GM12878 (cell line): ENCODE measurements at regions not wholly inside any gene's neighbourhood (a gene's known extent, or its start where the extent isn't known, plus 50 kb on each side); places are given as distances from the start of the nearest gene placed in this dataset.

Experiments
- ATAC-seq: fragments of 200-7000 bp; cut with Tn5 transposase; 3 replicates; pipeline ENCODE4 v1.9.1; 2020; ENCODE audit warnings: mild to moderate bottlenecking, moderate library complexity
- BruUV-seq: library from RNA; stranded (reverse); fragments of 400-500 nt; replicated peaks from 2 replicates; lab custom pipeline; 2021; lab: Mats Ljungman, UMichigan
- CTCF ChIA-PET: fragments of 300-600 bp; sonication (Branson Sonifier 250); formaldehyde crosslinking; extraction: SDS; loops from one replicate; lab custom pipeline; 2021; ENCODE audit warnings: inconsistent platforms; lab: Yijun Ruan, JAX
- POLR2A ChIA-PET: fragments of 350-600 bp; formaldehyde crosslinking; extraction: SDS; loops from one replicate; lab custom pipeline; 2021; ENCODE audit warnings: inconsistent platforms; lab: Charles Lee
- RAD21 ChIA-PET: fragments of 300-600 bp; sonication (Branson Sonifier 250); formaldehyde crosslinking; loops from one replicate; lab custom pipeline; 2023; ENCODE audit warnings: antibody characterized with exemption; ENCODE audit not compliant: unreplicated experiment; lab: Charles Lee
- SMC1A ChIA-PET: fragments of 300-600 bp; sonication (Branson Sonifier 250); formaldehyde crosslinking; loops from one replicate; lab custom pipeline; 2023; ENCODE audit not compliant: unreplicated experiment, uncharacterized antibody; lab: Charles Lee
- DNase-seq: peaks from one replicate; pipeline ENCODE4 v3.0.0-alpha.2; 2011; ENCODE audit warnings: low read depth, low spot score
- FAIRE-seq: peaks from 3 replicates; lab custom pipeline; 2011; peaks lifted over from hg19 to GRCh38; lab: Jason Lieb, UNC
- H2AFZ ChIP-seq: 2 replicates; pipeline ENCODE4 v1.6.0; 2011; ENCODE audit warnings: low read depth, low read length, control low read depth; ENCODE audit not compliant: control insufficient read depth
- H3K27ac ChIP-seq: 2 replicates; pipeline ENCODE4 v1.5.1; 2011; ENCODE audit warnings: control low read depth; ENCODE audit not compliant: control insufficient read depth, insufficient read depth
- H3K27me3 ChIP-seq, 2 experiments: replicated peaks in 1 of 2; 2 replicates each; pipeline versions ENCODE4 v1.6.0 to v1.6.1; 2011; ENCODE audit warnings: low read length in 1 of 2; ENCODE audit not compliant: control insufficient read depth in 2 of 2, insufficient read depth in 2 of 2
- H3K36me3 ChIP-seq, 2 experiments: 2 replicates each; pipeline ENCODE4 v1.5.1; 2011; ENCODE audit warnings: low read length in 1 of 2; ENCODE audit not compliant: control insufficient read depth in 2 of 2, insufficient read depth in 2 of 2
- H3K4me1 ChIP-seq: 2 replicates; pipeline ENCODE4 v1.6.1; 2011; ENCODE audit warnings: mild to moderate bottlenecking, low read length, moderate library complexity, mixed read lengths; ENCODE audit not compliant: control insufficient read depth, insufficient read depth
- H3K4me2 ChIP-seq: 2 replicates; pipeline ENCODE4 v1.6.0; 2011; ENCODE audit warnings: control low read depth; ENCODE audit not compliant: control insufficient read depth, insufficient read depth
- H3K4me3 ChIP-seq: fragments of 200-600 bp; sonication (generic); 2 replicates; pipeline ENCODE4 v1.5.1; 2016
- H3K79me2 ChIP-seq: 2 replicates; pipeline ENCODE4 v1.6.0; 2011; ENCODE audit warnings: low read length; ENCODE audit not compliant: control insufficient read depth, insufficient read depth
- H3K9ac ChIP-seq: 2 replicates; pipeline ENCODE4 v1.8.0; 2011; ENCODE audit warnings: low read length, control low read depth, mixed read lengths; ENCODE audit not compliant: control insufficient read depth, insufficient read depth
- H3K9me3 ChIP-seq: replicated peaks from 3 replicates; pipeline ENCODE4 v1.5.1; 2011; ENCODE audit warnings: mild to moderate bottlenecking, low read length; ENCODE audit not compliant: control insufficient read depth, insufficient read depth
- H4K20me1 ChIP-seq: 2 replicates; pipeline ENCODE4 v1.6.0; 2011; ENCODE audit not compliant: control insufficient read depth, insufficient read depth
- ATF2 ChIP-seq: IDR thresholded peaks from 2 replicates; pipeline ENCODE4 v1.6.1; 2012; ENCODE audit warnings: low read length, inconsistent platforms
- EED ChIP-seq: sonication (generic); IDR thresholded peaks from 2 replicates; pipeline ENCODE4 v1.6.1; 2016; ENCODE audit warnings: antibody characterized with exemption, low read depth
- JUND ChIP-seq: IDR thresholded peaks from 2 replicates; pipeline ENCODE4 v1.6.1; 2012; ENCODE audit warnings: low read depth, mild to moderate bottlenecking, low read length, improper control_type of control experiment, moderate library complexity
- KAT2A ChIP-seq: conservative IDR thresholded peaks from 2 replicates; pipeline ENCODE4 v1.6.1; 2011; ENCODE audit warnings: low read depth, low read length; ENCODE audit not compliant: control insufficient read depth
- NBN ChIP-seq: fragments of 450-650 bp; IDR thresholded peaks from 2 replicates; pipeline ENCODE4 v1.6.1; 2016
- SP1 ChIP-seq: IDR thresholded peaks from one replicate; pipeline ENCODE4 v1.6.1; 2011; ENCODE audit warnings: low read depth, low read length
- SUZ12 ChIP-seq: fragments of 200-600 bp; sonication (generic); IDR thresholded peaks from one replicate; pipeline ENCODE4 v1.6.1; 2018; ENCODE audit warnings: antibody characterized with exemption, mild to moderate bottlenecking; ENCODE audit not compliant: unreplicated experiment
- ZNF207 ChIP-seq: fragments of 450-650 bp; IDR thresholded peaks from 2 replicates; pipeline ENCODE4 v1.6.1; 2014; ENCODE audit warnings: antibody characterized with exemption, mild to moderate bottlenecking, borderline replicate concordance
- WGBS: methylation state at CpG from one replicate; pipeline ENCODE4 v1.1.6; 2016; ENCODE audit warnings: low lambda C conversion rate; ENCODE audit not compliant: insufficient replicate concordance, insufficient coverage; ENCODE audit errors: missing lambda C conversion rate; 5-methylcytosine and 5-hydroxymethylcytosine counted together
- in situ Hi-C: fragments of 300-500 bp; cut with MboI; formaldehyde crosslinking; loops from 9 replicates; pipeline ENCODE4 v1.14.3; 2018; ENCODE audit warnings: mixed read lengths
- intact Hi-C: fragments of 100-400 bp; cut with micrococcal nuclease; formaldehyde crosslinking; loops from one replicate; pipeline ENCODE4 v1.14.2; 2022; ENCODE audit not compliant: unreplicated experiment
- TF ChIP-seq, protein P1 (sequence below): fragments of 450-650 bp; IDR thresholded peaks from 2 replicates; pipeline ENCODE4 v1.6.1; 2017; ENCODE audit warnings: low read depth, mild to moderate bottlenecking, moderate library complexity

DNA sequence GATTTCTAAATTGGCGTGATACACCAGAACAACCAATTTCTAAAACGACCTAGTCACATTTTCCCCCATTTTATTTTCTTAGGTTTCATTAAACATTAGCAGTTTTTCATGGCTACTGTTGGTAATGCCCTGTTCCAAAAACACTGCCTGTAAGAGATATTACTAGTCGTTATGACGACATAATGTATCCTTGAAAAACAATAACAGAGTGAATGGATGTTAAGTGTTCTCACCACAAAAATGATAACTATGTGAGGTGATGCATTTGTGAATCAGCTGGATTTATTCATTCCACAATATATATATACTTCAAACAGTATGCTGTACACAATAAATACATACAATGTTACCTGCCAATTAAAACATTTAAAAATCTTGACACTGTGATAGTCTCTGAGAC is 1147.6 kb upstream of the PCDH10 start:
- in situ Hi-C loops (no loop called here), intact Hi-C loops (no loop called here)
- Histone ChIP-seq H3K79me2 (no peaks in the 10 kb centered on the region), H3K9ac (no peak overlapping the region), H3K36me3 (no peaks in the 10 kb centered on the region), H3K4me3 (no peak overlapping the region), H3K4me2 (no peak overlapping the region), H3K4me1 (no peaks in the 10 kb centered on the region), H3K27me3 (no peaks in the 10 kb centered on the region), H2AFZ (no peak overlapping the region), H3K9me3 (no peaks in the 10 kb centered on the region), H3K27ac (no peak overlapping the region), H4K20me1 (no peaks in the 10 kb centered on the region)
- ATAC-seq (no peak), DNase-seq (no peak), FAIRE-seq (no peak)
- CTCF ChIA-PET, result no interaction called here
- TF ChIP-seq SUZ12 (no peak), JUND (no peak), SP1 (no peak), ZNF207 (no peak), ATF2 (no peak), KAT2A (no peak), EED (no peak), NBN (no peak)
- TF ChIP-seq, protein P1, sequence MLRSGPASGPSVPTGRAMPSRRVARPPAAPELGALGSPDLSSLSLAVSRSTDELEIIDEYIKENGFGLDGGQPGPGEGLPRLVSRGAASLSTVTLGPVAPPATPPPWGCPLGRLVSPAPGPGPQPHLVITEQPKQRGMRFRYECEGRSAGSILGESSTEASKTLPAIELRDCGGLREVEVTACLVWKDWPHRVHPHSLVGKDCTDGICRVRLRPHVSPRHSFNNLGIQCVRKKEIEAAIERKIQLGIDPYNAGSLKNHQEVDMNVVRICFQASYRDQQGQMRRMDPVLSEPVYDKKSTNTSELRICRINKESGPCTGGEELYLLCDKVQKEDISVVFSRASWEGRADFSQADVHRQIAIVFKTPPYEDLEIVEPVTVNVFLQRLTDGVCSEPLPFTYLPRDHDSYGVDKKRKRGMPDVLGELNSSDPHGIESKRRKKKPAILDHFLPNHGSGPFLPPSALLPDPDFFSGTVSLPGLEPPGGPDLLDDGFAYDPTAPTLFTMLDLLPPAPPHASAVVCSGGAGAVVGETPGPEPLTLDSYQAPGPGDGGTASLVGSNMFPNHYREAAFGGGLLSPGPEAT, result no peak
- SMC1A ChIA-PET, result no interaction called here
- 11% methylated on average over 4 of the region's 4 CpGs for WGBS
- BruUV-seq, result no TSS peak
- POLR2A ChIA-PET, result no interaction called here
- RAD21 ChIA-PET, result interaction anchor here (0.6 kb wide), 1 partner anchor 60 kb away, joined by 3 read pairs; no protein-coding TSS in a partner anchor
